Astrocyte of the hippocampus (primary cell): ENCODE measurements at regions not wholly inside any gene's neighbourhood (a gene's known extent, or its start where the extent isn't known, plus 50 kb on each side); places are given as distances from the start of the nearest gene placed in this dataset.

ENCODE experiments used
- DNase-seq: peaks from one replicate; pipeline ENCODE4 v3.0.0; 2011; ENCODE audit warnings: low read depth, low spot score

DNA sequence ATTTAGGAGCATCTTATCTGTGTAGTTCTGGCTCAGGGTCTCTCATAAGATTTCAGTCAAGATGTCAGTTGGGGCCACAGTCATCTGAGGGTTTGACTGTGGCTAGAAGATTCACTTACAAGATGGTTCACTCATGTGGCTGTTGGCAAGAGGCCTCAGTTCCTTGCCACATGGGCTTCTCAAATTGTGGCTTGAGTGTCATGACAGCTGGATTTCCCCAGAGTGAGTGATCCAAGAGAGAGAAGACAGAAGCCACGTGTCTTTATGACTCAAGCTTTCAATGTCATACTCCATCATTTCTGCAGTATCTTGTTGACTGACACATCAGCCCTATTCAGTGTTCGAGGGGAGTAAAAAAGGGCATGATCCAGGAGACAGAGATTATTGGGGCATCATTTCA is 131.3 kb upstream of the AP1S2 start:
- no peak for DNase-seq

DNA sequence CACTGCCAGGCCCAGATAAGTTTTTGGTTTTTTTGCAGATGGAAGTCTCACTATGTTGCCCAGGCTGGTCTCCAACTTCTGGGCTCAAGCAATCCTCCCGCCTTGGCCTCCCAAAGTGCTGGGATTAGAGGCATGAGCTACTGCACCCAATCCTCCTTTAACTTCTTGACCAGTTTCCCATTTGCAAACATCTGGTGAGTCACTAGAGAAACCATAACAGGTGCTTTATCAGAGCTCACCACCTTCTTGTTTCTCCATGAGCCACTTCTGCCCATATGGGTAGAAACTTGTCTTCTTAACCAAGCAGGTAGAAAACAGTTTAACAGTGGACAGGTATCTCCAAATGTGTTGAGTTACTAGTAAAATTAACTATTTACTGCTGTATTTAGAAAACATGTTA is 128.4 kb upstream of the AP1S2 start:
- DNase-seq: no peak

DNA sequence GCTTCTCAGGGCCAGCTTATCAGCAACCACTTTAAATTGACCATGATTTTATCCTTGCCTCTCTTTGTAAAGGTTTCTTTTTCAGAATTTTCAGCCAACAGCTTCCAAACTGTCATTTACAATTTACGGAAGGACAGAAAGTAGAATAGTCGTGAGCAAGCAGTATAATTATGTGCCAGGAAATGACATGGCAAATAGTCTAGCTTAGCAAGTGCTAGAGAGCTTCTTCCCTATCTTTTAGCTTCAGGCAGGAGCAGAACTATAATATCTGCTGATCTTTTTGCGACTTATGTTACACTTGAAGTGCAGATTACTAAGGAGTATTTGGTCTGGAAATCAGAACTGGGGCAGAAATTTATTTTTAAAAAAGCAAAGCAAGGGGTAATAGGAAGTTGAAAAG is 123.0 kb upstream of the AP1S2 start:
- no peak for DNase-seq

DNA sequence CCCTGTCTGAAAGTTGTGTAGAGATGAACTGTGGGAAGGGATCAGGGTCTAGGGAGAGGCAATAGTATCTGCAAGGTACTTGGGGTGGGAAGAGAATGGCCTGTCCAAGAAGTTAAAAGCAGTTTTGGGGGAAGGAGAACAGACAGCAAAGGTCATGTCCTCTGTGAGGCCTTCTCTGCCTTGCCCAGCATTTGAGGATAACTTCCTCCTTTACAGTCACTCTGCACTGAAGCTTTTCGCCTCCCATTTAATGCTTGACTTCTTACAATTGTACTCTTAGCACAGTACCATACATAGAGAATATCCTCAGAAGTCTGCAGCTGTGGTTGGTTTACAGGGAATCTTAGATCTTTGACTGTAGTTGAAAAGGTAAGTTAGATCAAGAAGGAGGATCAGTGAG is 121.8 kb upstream of the AP1S2 start:
- DNase-seq: no peak

DNA sequence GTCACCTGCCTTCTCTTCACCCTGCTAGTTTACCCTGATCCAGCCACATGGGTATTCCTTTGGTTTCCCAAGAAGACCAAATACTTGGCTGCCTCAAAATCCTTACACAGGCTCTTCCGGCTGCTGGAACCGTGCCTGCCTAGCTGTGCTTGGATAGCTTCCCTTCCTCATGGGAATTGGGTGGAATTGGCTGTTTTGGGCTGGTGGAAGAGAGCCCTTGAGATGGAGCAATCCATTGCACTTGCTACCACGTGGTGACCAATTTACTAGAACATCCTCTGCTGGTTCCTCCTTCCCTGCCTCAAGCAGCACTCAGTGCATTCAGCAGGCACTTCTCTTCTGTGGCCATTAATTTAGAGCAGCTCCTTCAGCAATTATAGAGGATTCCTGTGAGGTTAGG is 119.3 kb upstream of the AP1S2 start:
- DNase-seq: no peak

DNA sequence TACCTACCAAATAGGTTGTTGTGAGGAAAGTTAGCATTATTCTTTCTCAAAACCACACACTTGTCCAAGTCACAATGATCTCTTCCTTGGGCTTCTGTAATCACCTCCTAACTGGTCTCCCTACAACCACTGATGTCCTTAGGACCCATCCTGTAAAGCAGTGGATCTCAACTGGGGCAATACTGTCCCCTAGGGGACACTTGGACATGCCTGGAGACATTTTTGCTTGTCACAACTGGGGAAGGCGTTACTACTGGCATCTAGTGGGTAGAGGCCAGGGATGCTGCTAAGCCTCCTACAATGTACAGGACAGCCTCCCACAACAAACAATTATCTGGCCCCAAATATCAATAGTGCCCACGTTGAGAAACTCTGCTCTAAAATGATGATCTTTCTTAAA is 118.7 kb upstream of the AP1S2 start:
- DNase-seq: peak; percentile 11

DNA sequence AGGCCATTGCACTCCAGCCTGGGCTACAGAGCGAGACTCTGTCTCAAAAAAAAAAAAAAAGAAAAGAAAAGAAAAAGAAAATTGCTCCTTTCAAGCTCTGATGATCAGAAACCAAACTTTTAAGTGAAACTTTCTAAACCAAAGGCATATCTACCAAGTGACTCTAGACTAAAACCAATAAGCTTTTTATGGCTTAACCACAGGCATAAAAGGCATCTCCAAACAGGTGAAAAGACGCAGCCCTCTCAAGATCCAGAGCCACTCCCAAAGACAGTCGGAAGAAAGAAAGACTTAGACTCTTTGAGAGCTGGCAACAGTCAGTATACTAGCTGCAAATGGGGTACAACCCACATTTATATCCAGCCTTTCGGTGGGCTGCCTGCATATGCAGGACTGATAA is 117.1 kb upstream of the AP1S2 start:
- no peak for DNase-seq

DNA sequence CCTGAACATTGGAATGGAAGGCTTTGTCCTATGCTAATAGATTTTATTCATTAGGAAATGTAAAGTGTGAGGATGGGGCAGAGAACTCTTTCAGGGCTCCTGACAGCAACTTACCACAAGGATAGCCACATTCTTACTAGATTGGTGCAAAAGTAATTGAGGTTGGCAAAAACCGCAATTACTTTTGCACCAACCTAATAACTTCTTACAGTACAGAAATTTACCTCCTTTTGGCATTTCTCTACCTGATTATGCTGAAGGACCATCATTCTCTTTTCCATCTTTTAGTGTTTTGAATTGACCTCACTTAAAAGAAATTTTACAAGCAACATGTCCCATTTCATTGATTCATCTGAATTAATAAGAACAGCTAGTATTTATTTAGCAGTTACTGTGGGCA is 109.2 kb upstream of the AP1S2 start:
- no peak for DNase-seq

DNA sequence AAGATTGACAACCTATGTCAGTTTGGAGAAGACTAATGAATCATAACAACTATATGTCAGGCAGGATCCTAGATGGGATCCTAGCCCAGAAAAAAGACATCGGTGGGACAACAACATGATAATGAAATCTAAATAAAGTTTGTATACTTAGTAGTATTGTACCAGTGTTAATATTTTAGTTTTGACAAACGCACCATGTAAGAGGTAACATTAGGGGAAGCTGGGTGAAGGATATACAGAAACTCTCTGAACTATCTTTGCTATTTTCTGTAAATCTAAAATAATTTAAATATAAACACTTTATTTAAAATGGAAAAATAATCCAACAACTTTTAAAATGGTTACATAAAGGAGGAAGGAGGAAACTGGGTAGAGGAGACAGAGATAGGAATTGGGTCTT is 105.6 kb upstream of the AP1S2 start:
- no peak for DNase-seq

DNA sequence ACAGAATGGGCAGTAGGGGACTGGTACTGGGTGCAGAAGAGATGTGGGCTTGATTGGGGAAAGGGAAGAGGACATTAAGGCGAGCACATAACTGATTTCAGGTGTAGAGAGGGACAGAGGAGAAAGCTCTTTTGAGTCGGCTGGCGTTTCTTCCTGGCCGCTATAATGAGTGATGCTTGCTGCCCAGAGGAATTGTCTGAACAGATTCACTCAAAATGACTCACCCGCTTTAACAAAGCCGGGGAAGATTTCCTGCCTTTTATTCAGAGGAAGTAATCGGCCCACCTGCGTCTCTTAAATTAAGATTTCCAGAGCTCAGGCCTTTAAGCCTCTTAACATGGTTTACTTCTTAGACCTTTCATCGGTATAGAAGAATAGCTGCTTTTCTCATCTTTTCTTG is 102.1 kb upstream of the AP1S2 start:
- peak; percentile 39 for DNase-seq

DNA sequence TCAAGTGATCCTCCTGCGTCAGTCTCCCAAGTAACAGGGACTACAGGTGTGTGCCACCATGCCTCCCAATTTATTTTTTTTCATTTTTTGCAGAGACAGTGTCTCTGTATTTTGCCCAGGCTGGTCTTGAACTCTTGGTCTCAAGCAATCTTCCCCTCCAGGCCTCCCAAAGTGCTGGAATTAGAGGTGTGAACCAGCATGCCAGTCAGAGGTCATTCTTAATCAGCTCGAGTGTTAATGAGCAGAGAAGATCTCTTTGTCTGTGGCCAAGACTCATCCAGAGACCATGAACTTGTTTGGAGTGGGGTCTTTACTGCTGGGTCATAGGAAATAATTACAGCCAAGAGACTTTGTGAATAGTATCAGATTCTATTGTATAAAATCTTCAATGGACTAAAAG is 99.2 kb upstream of the AP1S2 start:
- DNase-seq: no peak

DNA sequence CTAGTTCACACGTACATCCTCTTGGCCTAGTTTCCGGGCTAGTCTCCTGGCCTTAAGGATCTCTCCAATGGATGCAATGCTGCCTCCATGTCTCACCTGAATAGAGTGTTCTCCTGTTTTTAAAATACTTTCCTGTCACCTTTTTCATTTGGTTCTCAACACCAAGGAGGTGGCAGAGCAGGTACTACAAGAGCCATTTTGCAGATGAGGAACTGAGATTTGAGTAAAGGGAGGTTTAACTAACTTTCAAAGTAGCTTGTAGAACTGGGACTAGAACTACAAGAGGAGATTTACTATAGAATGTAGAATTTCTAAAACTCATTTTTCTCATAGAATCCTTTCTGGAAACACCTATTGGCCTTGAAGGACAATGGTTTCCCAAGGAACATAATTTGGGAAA is 97.6 kb upstream of the AP1S2 start:
- DNase-seq: no peak

DNA sequence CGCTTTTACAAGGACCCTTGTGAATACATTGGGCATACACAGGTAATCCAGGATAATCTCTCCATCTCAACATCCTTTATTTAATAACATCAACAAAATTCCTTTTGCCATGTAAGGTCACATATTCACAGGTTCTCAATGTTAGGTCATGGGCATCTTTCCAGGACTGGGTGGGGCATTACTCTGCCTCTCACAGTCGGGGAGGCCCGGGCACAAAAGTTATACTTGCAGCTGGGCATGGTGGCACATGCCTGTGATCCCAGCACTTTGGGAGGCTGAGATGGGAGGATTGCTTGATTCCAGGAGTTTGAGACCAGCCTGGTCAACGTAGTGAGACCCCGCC is 93.7 kb upstream of the AP1S2 start:
- DNase-seq: no peak

DNA sequence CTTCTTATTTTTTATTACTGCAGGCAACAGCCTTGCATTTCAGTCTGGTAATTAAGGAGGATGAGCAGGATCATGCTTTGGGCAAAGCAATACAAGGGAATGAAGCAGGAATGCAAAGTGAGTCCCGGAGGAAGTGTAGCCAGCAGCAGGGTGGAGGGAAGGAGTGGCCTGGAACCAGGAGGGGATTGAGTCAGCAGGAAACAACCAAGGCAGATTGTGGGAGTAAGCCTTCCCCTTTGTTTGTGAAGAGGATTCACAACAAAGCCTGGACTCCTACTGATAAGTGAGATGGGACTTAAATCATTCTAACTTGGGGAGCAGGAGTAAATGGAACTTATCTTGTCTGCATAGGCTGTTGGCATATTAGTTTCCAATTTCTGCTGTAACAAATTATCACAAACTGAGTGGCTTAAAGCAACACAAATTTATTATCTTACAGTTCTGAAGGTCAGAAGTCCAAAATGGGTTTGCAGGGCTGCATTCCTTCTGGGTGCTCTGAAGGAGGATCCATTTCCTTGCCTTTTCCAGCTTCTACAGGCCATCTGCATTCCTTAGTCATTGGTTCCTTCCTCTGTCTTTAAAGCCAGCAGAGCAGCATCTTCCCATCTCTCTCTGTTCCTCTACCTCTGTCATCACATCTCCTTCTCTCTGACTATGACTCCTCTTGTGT is 93.2 kb upstream of the AP1S2 start:
- DNase-seq: peak; percentile 66

DNA sequence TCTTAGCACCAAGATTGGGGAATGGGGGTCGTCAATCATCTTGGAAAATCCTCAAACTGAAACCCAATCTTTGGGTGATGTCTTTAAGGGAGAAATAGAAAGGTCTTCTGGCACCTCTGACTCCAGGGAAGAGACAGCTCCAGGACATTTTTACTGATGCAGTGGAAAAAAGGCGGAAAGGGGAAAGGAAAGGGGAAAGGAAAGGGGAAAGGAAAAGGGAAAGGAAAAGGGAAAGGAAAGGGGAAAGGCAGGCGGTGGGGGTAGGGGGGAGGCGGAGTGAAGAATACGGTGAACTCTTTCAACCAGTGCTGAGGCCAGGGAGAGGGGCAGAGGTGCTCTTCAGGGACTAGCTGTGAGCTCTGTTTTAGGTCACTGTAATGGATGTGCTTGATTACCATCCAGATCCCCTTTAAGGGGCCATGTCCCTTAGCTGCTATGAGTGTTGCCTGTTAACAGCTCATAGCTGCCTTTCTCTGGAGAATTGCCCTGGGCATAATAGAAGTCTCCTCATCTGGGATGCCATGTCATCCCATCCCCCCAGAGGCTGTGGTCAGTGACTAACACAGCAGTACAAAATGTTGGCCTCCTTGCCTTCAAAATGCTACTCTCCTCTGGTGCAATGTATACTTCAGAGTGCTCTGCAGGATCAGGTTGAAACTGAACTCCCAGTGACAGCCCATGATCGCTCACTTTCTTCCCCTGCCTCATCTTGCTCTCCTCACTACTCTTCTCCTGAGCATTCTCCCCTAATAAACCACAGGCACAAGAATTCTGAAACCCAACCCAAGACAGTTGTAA is 92.4 kb upstream of the AP1S2 start:
- peak; percentile 87 for DNase-seq

DNA sequence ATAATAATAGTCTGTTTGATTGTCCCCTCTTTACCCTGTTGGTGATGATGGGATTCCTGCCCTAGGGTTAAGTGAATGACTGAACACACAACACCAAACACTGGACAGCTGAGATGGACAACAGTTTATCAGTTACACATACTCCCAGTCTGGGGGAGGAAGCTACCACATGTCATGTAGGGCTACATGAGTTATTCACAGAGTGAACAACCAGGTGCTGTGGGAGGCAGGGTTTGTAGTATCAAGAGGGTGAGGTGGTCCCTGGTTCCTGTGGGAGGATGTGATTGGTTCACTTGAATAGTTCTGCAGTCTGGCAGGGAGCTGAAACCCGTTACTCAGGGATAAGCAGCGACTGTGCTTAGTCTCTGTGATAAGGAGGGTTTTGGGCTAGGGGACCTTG is 88.8 kb upstream of the AP1S2 start:
- no peak for DNase-seq

DNA sequence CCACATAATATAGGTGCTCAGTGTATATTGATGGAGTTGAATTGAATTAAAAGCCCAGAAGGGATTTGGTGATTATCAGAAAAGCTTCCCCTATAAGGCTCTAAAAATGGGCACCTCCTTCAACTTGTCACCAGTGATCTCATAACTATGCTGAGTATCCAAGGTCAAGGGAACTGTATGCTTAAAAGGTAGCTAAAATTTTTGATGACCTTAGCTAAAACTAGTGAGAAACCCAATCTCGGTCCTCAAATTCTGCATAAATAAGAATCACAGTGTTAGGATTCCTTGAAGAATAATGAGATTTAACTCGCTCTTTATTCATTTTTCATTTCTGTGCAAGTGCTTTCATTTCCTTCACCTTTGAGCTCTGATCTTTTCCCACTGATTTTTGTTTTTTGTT is 87.7 kb upstream of the AP1S2 start:
- no peak for DNase-seq

DNA sequence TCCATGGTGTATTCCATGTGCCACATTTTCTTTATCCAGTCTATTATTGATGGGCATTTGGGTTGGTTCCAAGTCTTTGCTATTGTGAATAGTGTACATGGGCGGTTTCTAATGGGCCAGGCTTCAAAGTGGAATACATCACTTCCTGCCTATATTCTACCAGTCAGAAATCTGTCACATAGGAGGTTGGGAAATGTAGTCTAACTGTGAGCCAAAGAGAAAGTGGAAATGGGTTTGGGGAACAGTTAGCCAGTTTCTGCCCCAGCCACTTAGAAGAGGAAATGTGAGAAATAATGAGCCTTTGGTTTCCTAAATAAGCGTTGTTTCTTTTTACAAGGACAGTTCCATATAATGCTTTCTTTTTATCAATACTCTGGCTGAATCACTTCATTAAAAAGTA is 85.1 kb upstream of the AP1S2 start:
- no peak for DNase-seq

DNA sequence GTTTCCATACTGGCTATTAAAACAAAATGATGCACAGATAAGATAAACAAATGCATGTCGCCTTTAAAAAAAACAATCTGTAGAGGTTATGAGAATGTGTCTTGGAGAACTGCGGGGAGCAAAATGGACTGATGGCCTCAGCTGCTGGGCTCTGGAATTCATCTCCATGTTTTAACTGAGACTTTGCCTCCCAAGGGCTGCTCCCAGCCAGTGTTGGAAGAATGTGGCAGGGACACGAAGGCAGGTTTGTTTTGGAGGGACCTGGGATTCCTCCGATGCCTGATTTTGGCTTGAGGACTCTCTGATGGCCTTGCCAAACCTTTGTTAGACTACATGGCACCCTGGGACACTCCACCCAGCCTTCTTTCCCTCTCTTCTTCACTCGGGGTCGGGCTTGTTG is 83.5 kb upstream of the AP1S2 start:
- DNase-seq: no peak

DNA sequence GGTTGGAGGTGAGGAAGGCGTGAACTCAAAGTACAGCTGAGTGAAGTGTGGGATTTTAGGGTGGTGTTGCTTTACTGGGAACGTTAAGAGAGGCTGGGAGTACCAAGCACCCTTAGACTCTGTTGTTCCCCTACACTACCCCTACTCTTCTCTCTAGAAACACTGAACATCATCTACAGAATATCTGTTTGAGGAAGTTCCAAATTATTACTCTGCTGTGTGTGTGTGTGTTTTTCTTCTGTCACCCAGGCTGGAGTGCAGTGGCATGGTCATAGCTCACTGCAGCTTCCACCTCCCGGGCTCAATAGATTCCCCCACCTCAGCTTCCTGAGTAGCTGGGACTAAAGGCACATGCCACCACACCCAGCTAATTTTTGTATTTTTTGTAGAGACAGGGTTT is 76.7 kb upstream of the AP1S2 start:
- DNase-seq: no peak

DNA sequence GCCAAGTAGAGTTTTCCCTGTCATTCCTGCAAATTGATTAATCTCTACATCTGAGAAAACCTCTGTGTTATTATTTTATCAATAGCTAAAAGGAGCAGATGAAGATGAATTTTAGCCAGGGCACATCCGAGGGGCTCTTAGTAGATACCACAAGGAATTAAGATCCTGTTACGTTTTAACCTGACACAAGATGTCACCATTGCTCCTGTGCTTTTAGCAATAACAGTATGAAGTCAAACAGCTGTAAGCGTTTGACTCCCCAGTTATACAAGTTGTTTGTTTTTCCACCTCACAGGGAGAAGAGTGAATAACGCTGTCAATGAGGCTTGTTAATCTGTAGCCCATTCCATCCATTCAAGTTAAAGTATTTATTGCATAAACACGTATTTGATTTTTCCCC is 76.0 kb upstream of the AP1S2 start:
- DNase-seq: peak; percentile 65

DNA sequence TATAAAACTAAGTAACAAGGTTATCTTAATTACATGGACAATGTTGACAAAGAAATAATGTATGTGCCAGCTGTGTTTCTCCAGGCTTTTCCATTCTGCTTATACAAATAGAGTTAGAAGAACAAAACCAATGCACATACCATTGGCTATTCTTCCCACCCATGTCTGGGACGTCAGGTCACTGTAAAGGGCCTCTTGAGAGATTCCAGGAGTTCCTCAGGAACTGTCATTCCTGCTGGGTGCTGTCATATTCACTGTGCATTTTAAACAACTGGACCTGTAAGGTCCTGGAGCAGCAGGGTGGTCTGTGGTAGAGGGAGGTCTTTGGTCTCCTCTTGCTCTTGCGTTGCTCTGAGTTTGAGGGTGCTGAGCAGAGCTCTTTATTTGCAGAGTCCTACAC is 74.6 kb upstream of the AP1S2 start:
- DNase-seq: peak; percentile 24

DNA sequence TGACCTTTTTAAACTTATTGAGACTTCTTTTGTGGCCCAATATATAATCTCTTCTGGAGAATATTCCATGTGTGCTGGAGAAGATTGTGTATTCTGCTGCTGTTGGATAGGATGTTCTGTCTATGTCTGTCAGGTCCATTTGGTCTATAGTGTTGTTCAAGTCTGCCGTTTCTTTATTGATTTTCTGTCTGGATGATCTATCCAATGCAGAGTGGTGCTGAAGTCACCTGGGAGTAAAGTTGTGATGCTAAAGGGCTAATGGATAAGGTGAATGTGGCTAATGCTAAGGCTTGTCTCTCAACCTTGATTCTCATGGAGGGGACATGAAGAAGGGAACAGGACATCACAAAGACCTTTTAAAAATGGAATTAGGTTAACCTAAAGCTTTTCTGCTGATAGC is 72.0 kb upstream of the AP1S2 start:
- DNase-seq: no peak

DNA sequence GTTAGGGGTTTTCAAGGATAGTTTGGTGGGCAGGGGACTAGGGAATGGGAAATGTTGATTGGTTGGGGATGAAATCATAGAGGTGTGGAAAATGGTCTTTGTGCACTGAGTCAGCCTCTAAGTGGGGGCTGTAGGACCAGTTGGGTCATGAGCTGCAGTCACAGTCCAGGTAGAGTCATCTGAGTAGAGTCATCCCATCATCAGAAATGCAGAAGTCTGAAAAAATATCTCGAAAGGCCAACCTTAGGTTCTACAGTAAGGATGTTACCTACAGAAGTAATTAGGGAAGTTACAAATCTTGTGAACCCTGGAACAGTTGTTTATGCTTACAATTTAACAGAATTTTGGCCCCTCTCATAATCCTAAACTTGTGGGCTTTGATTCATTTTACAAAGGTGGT is 63.4 kb upstream of the AP1S2 start:
- no peak for DNase-seq
